Ectodermal cell (in vitro differentiated cells): ENCODE measurements at regions not wholly inside any gene's neighbourhood (a gene's known extent, or its start where the extent isn't known, plus 50 kb on each side); places are given as distances from the start of the nearest gene placed in this dataset.

Experiments used
- H3K27ac ChIP-seq: 2 replicates; pipeline ENCODE4 v1.7.0; 2013; ENCODE audit warnings: mild to moderate bottlenecking, low read depth, low read length; ENCODE audit not compliant: insufficient read depth, poor library complexity, severe bottlenecking
- H3K27me3 ChIP-seq: 2 replicates; pipeline ENCODE4 v1.7.0; 2013; ENCODE audit warnings: mild to moderate bottlenecking, low read length; ENCODE audit not compliant: insufficient read depth, control insufficient read depth, poor library complexity, severe bottlenecking
- H3K36me3 ChIP-seq: one replicate; pipeline ENCODE4 v1.7.0; 2013; ENCODE audit warnings: low read length; ENCODE audit not compliant: control insufficient read depth, insufficient read depth
- H3K4me1 ChIP-seq: one replicate; pipeline ENCODE4 v1.7.0; 2013; ENCODE audit warnings: low read length; ENCODE audit not compliant: control insufficient read depth, insufficient read depth
- H3K4me3 ChIP-seq: 2 replicates; pipeline ENCODE4 v1.7.0; 2013; ENCODE audit warnings: low read depth, low read length, control low read depth; ENCODE audit not compliant: insufficient read depth
- H3K9me3 ChIP-seq: 2 replicates; pipeline ENCODE4 v1.7.0; 2013; ENCODE audit warnings: mild to moderate bottlenecking, low read length, moderate library complexity; ENCODE audit not compliant: control insufficient read depth
- WGBS, 2 experiments: methylation state at CpG; one replicate each; pipeline ENCODE4 v1.1.7; 2013; ENCODE audit warnings: missing lambda C conversion rate in 2 of 2; 5-methylcytosine and 5-hydroxymethylcytosine counted together

GRCh38 chr7:68269405-68269804 is 1272.8 kb downstream of the TYW1 start:
- no peak overlapping the region for H3K27ac ChIP-seq
- H3K9me3 ChIP-seq, result no peaks in the 10 kb centered on the region
- H3K4me1 ChIP-seq, result no peaks in the 10 kb centered on the region
- H3K27me3 ChIP-seq, result no peaks in the 10 kb centered on the region
- no peaks in the 10 kb centered on the region for H3K36me3 ChIP-seq
- WGBS, 2 experiments, result 75 to 92% methylated on average over 1 of the region's 1 CpG
- no peak overlapping the region for H3K4me3 ChIP-seq

- WGBS, 2 experiments, result 91 to 95% methylated on average over 1 of the region's 1 CpG
- H3K4me1 ChIP-seq, result no peaks in the 10 kb centered on the region
Observed at GRCh38 chr7:68272507-68272906, 1275.9 kb downstream of the TYW1 start.

GRCh38 chr7:68276725-68277124 is 1280.1 kb downstream of the TYW1 start:
- Histone ChIP-seq H3K27me3 (no peaks in the 10 kb centered on the region), H3K27ac (no peak overlapping the region), H3K4me1 (no peaks in the 10 kb centered on the region), H3K36me3 (no peaks in the 10 kb centered on the region), H3K9me3 (no peaks in the 10 kb centered on the region), H3K4me3 (no peak overlapping the region)
- 77 to 90% methylated on average over 6 of the region's 7 CpGs for WGBS, 2 experiments

More at GRCh38 chr7:68272507-68272906, 1275.9 kb downstream of the TYW1 start:
- Histone ChIP-seq H3K9me3 (no peaks in the 10 kb centered on the region), H3K27ac (no peak overlapping the region), H3K27me3 (no peaks in the 10 kb centered on the region), H3K36me3 (no peaks in the 10 kb centered on the region), H3K4me3 (no peak overlapping the region)

GRCh38 chr7:68279827-68280400 is 1283.3 kb downstream of the TYW1 start:
- no peaks in the 10 kb centered on the region for H3K27me3 ChIP-seq
- no peak overlapping the region for H3K4me3 ChIP-seq
- no peaks in the 10 kb centered on the region for H3K9me3 ChIP-seq
- WGBS, 2 experiments, result 84% methylated on average over 10 of the region's 10 CpGs
- H3K4me1 ChIP-seq, result no peaks in the 10 kb centered on the region
- H3K36me3 ChIP-seq, result no peaks in the 10 kb centered on the region
- no peak overlapping the region for H3K27ac ChIP-seq

- Histone ChIP-seq H3K36me3 (no peaks in the 10 kb centered on the region), H3K9me3 (no peaks in the 10 kb centered on the region), H3K27me3 (no peaks in the 10 kb centered on the region), H3K27ac (no peak overlapping the region), H3K4me1 (no peaks in the 10 kb centered on the region), H3K4me3 (no peak overlapping the region)
- 94 to 96% methylated on average over 3 of the region's 3 CpGs for WGBS, 2 experiments
Observed at GRCh38 chr7:68280931-68281330, 1284.3 kb downstream of the TYW1 start.

- no peak overlapping the region for H3K4me3 ChIP-seq
- no peaks in the 10 kb centered on the region for H3K4me1 ChIP-seq
- no peak overlapping the region for H3K27ac ChIP-seq
- H3K27me3 ChIP-seq, result no peaks in the 10 kb centered on the region
- no peaks in the 10 kb centered on the region for H3K9me3 ChIP-seq
- no peaks in the 10 kb centered on the region for H3K36me3 ChIP-seq
- WGBS, 2 experiments, result 92% methylated on average over 3 to 4 of the region's 4 CpGs
Observed at GRCh38 chr7:68288144-68288593, 1291.5 kb downstream of the TYW1 start.

GRCh38 chr7:68291710-68292109 is 1295.1 kb downstream of the TYW1 start:
- H3K4me1 ChIP-seq, result no peaks in the 10 kb centered on the region
- H3K36me3 ChIP-seq, result no peaks in the 10 kb centered on the region
- no peaks in the 10 kb centered on the region for H3K9me3 ChIP-seq
- no peaks in the 10 kb centered on the region for H3K27me3 ChIP-seq
- no peak overlapping the region for H3K4me3 ChIP-seq
- H3K27ac ChIP-seq, result no peak overlapping the region

GRCh38 chr7:68295386-68295785 is 1298.8 kb downstream of the TYW1 start:
- no peaks in the 10 kb centered on the region for H3K4me1 ChIP-seq
- no peaks in the 10 kb centered on the region for H3K9me3 ChIP-seq
- 60 to 62% methylated on average over 4 of the region's 4 CpGs for WGBS, 2 experiments
- no peak overlapping the region for H3K4me3 ChIP-seq
- no peaks in the 10 kb centered on the region for H3K36me3 ChIP-seq
- H3K27ac ChIP-seq, result no peak overlapping the region
- no peaks in the 10 kb centered on the region for H3K27me3 ChIP-seq

- Histone ChIP-seq H3K4me1 (no peaks in the 10 kb centered on the region), H3K9me3 (no peaks in the 10 kb centered on the region), H3K36me3 (no peaks in the 10 kb centered on the region), H3K4me3 (no peak overlapping the region), H3K27me3 (no peaks in the 10 kb centered on the region), H3K27ac (no peak overlapping the region)
- 86 to 88% methylated on average over 2 of the region's 2 CpGs for whole genome bisulfite sequencing, 2 experiments
Observed at GRCh38 chr7:68304536-68304935, 1293.7 kb upstream of the AUTS2 start.

GRCh38 chr7:68306692-68307107 is 1291.6 kb upstream of the AUTS2 start:
- Histone ChIP-seq H3K27me3 (no peaks in the 10 kb centered on the region), H3K27ac (no peak overlapping the region), H3K36me3 (no peaks in the 10 kb centered on the region), H3K9me3 (no peaks in the 10 kb centered on the region), H3K4me3 (no peak overlapping the region), H3K4me1 (no peaks in the 10 kb centered on the region)
- 69 to 90% methylated on average over 3 of the region's 3 CpGs for WGBS, 2 experiments

- no peaks in the 10 kb centered on the region for H3K27me3 ChIP-seq
- H3K9me3 ChIP-seq, result no peaks in the 10 kb centered on the region
- 90 to 94% methylated on average over 2 of the region's 2 CpGs for WGBS, 2 experiments
- no peaks in the 10 kb centered on the region for H3K4me1 ChIP-seq
- no peak overlapping the region for H3K4me3 ChIP-seq
- H3K27ac ChIP-seq, result no peak overlapping the region
- no peaks in the 10 kb centered on the region for H3K36me3 ChIP-seq
Observed at GRCh38 chr7:68309271-68309670, 1289.0 kb upstream of the AUTS2 start.
